UCSD-AML1 (cell line): ENCODE measurements at regions not wholly inside any gene's neighbourhood (a gene's known extent, or its start where the extent isn't known, plus 50 kb on each side); places are given as distances from the start of the nearest gene placed in this dataset.
A peak's percentile ranks its signal among the peaks of the same experiment; 100 is the strongest.

Source experiments
- DNase-seq: peaks from one replicate; lab custom pipeline; 2025; ENCODE audit not compliant: unreplicated experiment; lab: John Stamatoyannopoulos, UW

GRCh38 chr16:6106061-6106460, 1008.5 kb upstream of the EEF2KMT start:
- no peak for DNase-seq

- DNase-seq = no peak
Observed at GRCh38 chr16:6105115-6105514, 1007.5 kb upstream of the EEF2KMT start.

- no peak for DNase-seq
Observed at GRCh38 chr16:6104428-6104827, 1006.8 kb upstream of the EEF2KMT start.

GRCh38 chr16:6103561-6103960, 1006.0 kb upstream of the EEF2KMT start:
- no peak for DNase-seq

- DNase-seq = no peak
Observed at GRCh38 chr16:6099102-6099501, 1001.5 kb upstream of the EEF2KMT start.

- DNase-seq = no peak
Observed at GRCh38 chr16:6096931-6097670, 999.5 kb upstream of the EEF2KMT start.

- no peak for DNase-seq
Observed at GRCh38 chr16:6095414-6095813, 997.8 kb upstream of the EEF2KMT start.

GRCh38 chr16:6091021-6091420, 993.4 kb upstream of the EEF2KMT start:
- DNase-seq = no peak

- DNase-seq = peak; percentile 18
Observed at GRCh38 chr16:6081320-6081976, 983.9 kb upstream of the EEF2KMT start.

GRCh38 chr16:6076631-6077030, 979.0 kb upstream of the EEF2KMT start:
- no peak for DNase-seq

- DNase-seq = no peak
Observed at GRCh38 chr16:6068063-6068462, 970.5 kb upstream of the EEF2KMT start.

GRCh38 chr16:6066652-6067051, 969.1 kb upstream of the EEF2KMT start:
- no peak for DNase-seq

GRCh38 chr16:6063526-6063925, 965.9 kb upstream of the EEF2KMT start:
- DNase-seq = no peak

GRCh38 chr16:6059671-6060070, 962.1 kb upstream of the EEF2KMT start:
- DNase-seq = no peak

GRCh38 chr16:6057821-6058220, 960.2 kb upstream of the EEF2KMT start:
- no peak for DNase-seq

- no peak for DNase-seq
Observed at GRCh38 chr16:6048017-6048416, 950.4 kb upstream of the EEF2KMT start.

- no peak for DNase-seq
Observed at GRCh38 chr16:6047325-6047724, 949.7 kb upstream of the EEF2KMT start.

GRCh38 chr16:6038941-6039645, 941.5 kb upstream of the EEF2KMT start:
- DNase-seq = no peak

GRCh38 chr16:6035161-6035560, 937.6 kb upstream of the EEF2KMT start:
- DNase-seq = no peak

GRCh38 chr16:6034511-6034910, 936.9 kb upstream of the EEF2KMT start:
- no peak for DNase-seq

GRCh38 chr16:6032438-6032837, 934.8 kb upstream of the EEF2KMT start:
- no peak for DNase-seq

- DNase-seq = no peak
Observed at GRCh38 chr16:6031567-6031966, 934.0 kb upstream of the EEF2KMT start.
